ENCODE measurements at regions not wholly inside any gene's neighbourhood (a gene's known extent, or its start where the extent isn't known, plus 50 kb on each side); places are given as distances from the start of the nearest gene placed in this dataset.

DNA sequence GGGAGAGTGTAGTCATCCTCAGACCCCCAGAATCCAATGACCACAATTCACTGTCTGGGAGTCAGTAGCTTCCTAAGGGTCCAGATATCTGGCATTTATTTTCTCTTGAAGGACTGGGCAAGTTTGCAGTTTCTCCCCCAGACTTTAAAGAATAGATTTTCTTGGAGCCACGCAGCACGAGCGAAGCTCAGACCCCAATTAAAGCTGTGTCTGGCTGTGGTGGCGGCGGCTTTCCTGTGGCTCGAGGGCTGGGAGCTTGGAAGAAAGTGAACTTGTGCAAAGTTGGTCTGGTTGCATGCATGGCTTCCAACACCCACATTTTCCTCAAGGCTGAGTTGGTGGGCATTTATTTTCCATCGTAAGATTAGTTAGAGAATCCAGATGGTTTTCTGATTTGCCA lies 105.0 kb downstream of the ACKR3 start:
- no peaks in the 10 kb centered on the region for H3K36me3 ChIP-seq (ENCODE audit: control insufficient read depth, insufficient read depth, low read length)
- H2BK5ac ChIP-seq (ENCODE audit: low read length): no peak overlapping the region
- no peaks in the 10 kb centered on the region for H3K79me1 ChIP-seq (ENCODE audit: low read length)
- H3K27ac ChIP-seq (ENCODE audit: low read depth, low read length): no peak overlapping the region
- no peak overlapping the region for H2BK15ac ChIP-seq (replicated peaks; ENCODE audit: low read depth)
- H4K8ac ChIP-seq (ENCODE audit: low read depth, low read length): no peak overlapping the region
- no peak overlapping the region for H3K18ac ChIP-seq (ENCODE audit: low read length)
- H3K9ac ChIP-seq (ENCODE audit: low read length): no peak overlapping the region
- no peak overlapping the region for H3K4me3 ChIP-seq (ENCODE audit: low read length)
- no CpG with 5 or more reads among the region's 7 CpGs for WGBS (ENCODE audit: extremely low coverage, insufficient coverage, low lambda C conversion rate)
- H2AK5ac ChIP-seq (ENCODE audit: low read length): no peak overlapping the region
- no peaks in the 10 kb centered on the region for H3K79me2 ChIP-seq (ENCODE audit: control insufficient read depth, insufficient read depth, low read length)
- no peak overlapping the region for H2BK120ac ChIP-seq (ENCODE audit: low read depth, low read length)
- H3K27me3 ChIP-seq (ENCODE audit: insufficient read depth, low read length, poor library complexity): no peaks in the 10 kb centered on the region
- no peak for DNase-seq
- H3K4ac ChIP-seq (ENCODE audit: low read depth, low read length): no peak overlapping the region
- no peak overlapping the region for H3K23ac ChIP-seq (ENCODE audit: low read length)
- H4K5ac ChIP-seq (ENCODE audit: low read length): no peak overlapping the region
- no peaks in the 10 kb centered on the region for H3K4me1 ChIP-seq (ENCODE audit: control insufficient read depth, low read depth, low read length)
- H3K4me2 ChIP-seq (ENCODE audit: low read length): no peak overlapping the region
- H3K56ac ChIP-seq (ENCODE audit: low read length): no peak overlapping the region

DNA sequence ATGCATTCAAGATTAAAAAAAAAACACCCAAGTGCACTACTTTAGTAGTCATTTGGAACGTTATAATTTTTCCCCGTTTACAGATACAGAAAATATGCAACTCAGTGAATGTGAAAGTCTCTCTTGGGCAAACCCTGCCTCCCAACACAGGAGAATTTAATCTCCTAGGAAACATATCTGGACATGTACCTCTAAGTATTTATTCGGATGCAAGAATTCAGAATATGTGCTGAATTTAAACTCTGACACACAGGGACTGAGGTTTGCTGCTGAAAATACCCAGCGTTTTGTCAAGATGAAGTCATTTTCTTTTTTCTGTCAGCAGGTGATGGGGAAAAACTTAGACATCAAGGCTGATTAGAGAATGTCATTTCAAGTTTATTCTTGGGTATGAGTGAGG lies 105.4 kb downstream of the ACKR3 start:
- DNase-seq: no peak
- Histone ChIP-seq H4K8ac (ENCODE audit: low read depth, low read length) (no peak overlapping the region), H3K79me1 (ENCODE audit: low read length) (no peaks in the 10 kb centered on the region), H3K18ac (ENCODE audit: low read length) (no peak overlapping the region), H2AK5ac (ENCODE audit: low read length) (no peak overlapping the region), H3K23ac (ENCODE audit: low read length) (no peak overlapping the region), H3K36me3 (ENCODE audit: control insufficient read depth, insufficient read depth, low read length) (no peaks in the 10 kb centered on the region), H3K9ac (ENCODE audit: low read length) (no peak overlapping the region), H2BK15ac (replicated peaks; ENCODE audit: low read depth) (no peak overlapping the region), H3K4me1 (ENCODE audit: control insufficient read depth, low read depth, low read length) (no peaks in the 10 kb centered on the region), H3K4me3 (ENCODE audit: low read length) (no peak overlapping the region), H3K4me2 (ENCODE audit: low read length) (no peak overlapping the region), H3K27me3 (ENCODE audit: insufficient read depth, low read length, poor library complexity) (no peaks in the 10 kb centered on the region), H3K4ac (ENCODE audit: low read depth, low read length) (no peak overlapping the region), H3K79me2 (ENCODE audit: control insufficient read depth, insufficient read depth, low read length) (no peaks in the 10 kb centered on the region), H2BK5ac (ENCODE audit: low read length) (no peak overlapping the region), H2BK120ac (ENCODE audit: low read depth, low read length) (no peak overlapping the region), H3K56ac (ENCODE audit: low read length) (no peak overlapping the region), H3K27ac (ENCODE audit: low read depth, low read length) (no peak overlapping the region), H4K5ac (ENCODE audit: low read length) (no peak overlapping the region)
- no CpG with 5 or more reads among the region's 4 CpGs for WGBS (ENCODE audit: extremely low coverage, insufficient coverage, low lambda C conversion rate)

DNA sequence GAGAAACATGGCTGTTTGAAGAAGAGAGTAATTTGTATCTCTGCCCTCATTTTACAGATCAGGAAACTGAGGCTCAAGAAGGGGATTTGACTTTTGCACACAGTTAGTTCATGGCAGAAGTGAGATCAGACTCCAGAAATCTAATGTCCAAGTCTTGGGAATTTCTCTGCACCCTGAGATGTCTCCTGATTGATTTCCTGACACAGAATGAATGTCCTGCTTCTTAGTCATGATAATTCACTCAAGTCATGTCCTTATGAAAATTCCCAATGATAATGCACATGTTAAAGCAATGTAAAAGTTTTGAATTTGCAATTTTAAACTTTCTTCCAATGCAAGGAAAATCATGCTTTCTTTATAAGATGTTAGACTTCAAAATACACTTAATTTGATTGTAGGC lies 105.9 kb downstream of the ACKR3 start:
- Histone ChIP-seq H3K56ac (ENCODE audit: low read length) (no peak overlapping the region), H3K23ac (ENCODE audit: low read length) (no peak overlapping the region), H2BK120ac (ENCODE audit: low read depth, low read length) (no peak overlapping the region), H4K5ac (ENCODE audit: low read length) (no peak overlapping the region), H3K79me2 (ENCODE audit: control insufficient read depth, insufficient read depth, low read length) (no peaks in the 10 kb centered on the region), H2BK5ac (ENCODE audit: low read length) (no peak overlapping the region), H3K27me3 (ENCODE audit: insufficient read depth, low read length, poor library complexity) (no peaks in the 10 kb centered on the region), H2AK5ac (ENCODE audit: low read length) (no peak overlapping the region), H3K4ac (ENCODE audit: low read depth, low read length) (no peak overlapping the region), H3K79me1 (ENCODE audit: low read length) (no peaks in the 10 kb centered on the region), H3K9ac (ENCODE audit: low read length) (no peak overlapping the region), H3K36me3 (ENCODE audit: control insufficient read depth, insufficient read depth, low read length) (no peaks in the 10 kb centered on the region), H3K4me1 (ENCODE audit: control insufficient read depth, low read depth, low read length) (no peaks in the 10 kb centered on the region), H3K18ac (ENCODE audit: low read length) (no peak overlapping the region), H3K27ac (ENCODE audit: low read depth, low read length) (no peak overlapping the region), H2BK15ac (replicated peaks; ENCODE audit: low read depth) (no peak overlapping the region), H3K4me3 (ENCODE audit: low read length) (no peak overlapping the region), H3K4me2 (ENCODE audit: low read length) (no peak overlapping the region), H4K8ac (ENCODE audit: low read depth, low read length) (no peak overlapping the region)
- DNase-seq: no peak

DNA sequence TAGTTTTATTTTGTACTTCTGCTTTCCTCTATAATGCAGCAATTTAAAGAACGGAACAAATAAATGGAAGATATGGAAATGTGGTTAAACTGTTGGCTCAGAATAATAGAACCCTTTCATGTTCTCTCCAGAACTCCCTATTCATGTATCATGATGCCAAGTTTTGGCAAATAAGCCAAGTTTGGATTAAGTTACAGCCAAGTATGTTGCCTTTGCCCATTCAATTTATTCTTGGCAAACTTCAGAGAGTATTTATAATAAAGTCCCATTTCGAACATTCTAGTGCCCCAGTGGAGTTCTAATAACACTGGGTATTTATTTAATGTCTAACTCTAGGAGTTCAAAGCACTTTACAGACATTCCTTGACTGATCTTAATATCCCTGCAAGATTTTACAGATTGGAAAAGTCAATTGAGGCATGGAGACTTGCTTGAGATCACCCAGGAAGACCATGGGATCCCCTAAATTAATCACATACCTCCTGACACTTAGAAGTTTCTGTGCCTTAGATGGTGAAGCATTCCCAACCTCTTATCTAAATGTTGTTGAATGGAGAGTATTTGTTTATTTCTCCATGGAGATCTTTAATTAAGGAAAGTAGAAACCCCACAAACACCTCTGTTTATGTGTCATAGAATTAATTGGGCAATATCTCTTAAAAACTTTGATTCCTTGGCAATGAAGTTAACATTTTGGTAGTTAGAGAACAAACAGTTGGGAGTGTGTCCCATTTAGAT lies 106.7 kb downstream of the ACKR3 start:
- Histone ChIP-seq H3K27me3 (ENCODE audit: insufficient read depth, low read length, poor library complexity) (no peaks in the 10 kb centered on the region), H3K79me2 (ENCODE audit: control insufficient read depth, insufficient read depth, low read length) (no peaks in the 10 kb centered on the region), H4K8ac (ENCODE audit: low read depth, low read length) (no peak overlapping the region), H3K79me1 (ENCODE audit: low read length) (no peaks in the 10 kb centered on the region), H2BK15ac (replicated peaks; ENCODE audit: low read depth) (no peak overlapping the region), H3K18ac (ENCODE audit: low read length) (no peak overlapping the region), H3K9ac (ENCODE audit: low read length) (no peak overlapping the region), H2AK5ac (ENCODE audit: low read length) (no peak overlapping the region), H2BK5ac (ENCODE audit: low read length) (no peak overlapping the region), H4K5ac (ENCODE audit: low read length) (no peak overlapping the region), H3K4me3 (ENCODE audit: low read length) (no peak overlapping the region), H3K56ac (ENCODE audit: low read length) (no peak overlapping the region), H3K4ac (ENCODE audit: low read depth, low read length) (no peak overlapping the region), H3K36me3 (ENCODE audit: control insufficient read depth, insufficient read depth, low read length) (no peaks in the 10 kb centered on the region), H3K4me1 (ENCODE audit: control insufficient read depth, low read depth, low read length) (no peaks in the 10 kb centered on the region), H3K27ac (ENCODE audit: low read depth, low read length) (no peak overlapping the region), H2BK120ac (ENCODE audit: low read depth, low read length) (no peak overlapping the region), H3K23ac (ENCODE audit: low read length) (no peak overlapping the region), H3K4me2 (ENCODE audit: low read length) (no peak overlapping the region)
- no peak for DNase-seq
- WGBS (ENCODE audit: extremely low coverage, insufficient coverage, low lambda C conversion rate): no CpG with 5 or more reads among the region's 2 CpGs

DNA sequence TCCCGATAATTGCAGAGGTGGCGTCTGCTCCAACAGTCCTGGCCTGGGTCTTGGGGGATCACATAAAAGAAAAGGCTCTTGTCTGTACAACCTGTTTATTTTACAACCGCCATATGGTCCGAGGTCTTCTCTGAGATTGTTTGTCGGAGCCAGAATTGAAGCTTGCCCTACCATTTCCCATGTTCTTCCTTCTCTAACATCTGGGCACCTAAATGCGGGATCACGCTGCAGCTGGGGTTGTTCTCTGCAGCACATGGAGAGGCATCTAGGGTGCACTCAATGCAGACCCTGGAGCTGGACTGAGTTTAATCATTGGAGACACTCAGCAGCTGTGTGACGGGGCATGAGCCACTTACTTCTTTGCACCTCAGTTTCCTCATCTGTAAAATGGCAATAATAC lies 107.7 kb downstream of the ACKR3 start:
- Histone ChIP-seq H3K23ac (ENCODE audit: low read length) (no peak overlapping the region), H2BK15ac (replicated peaks; ENCODE audit: low read depth) (no peak overlapping the region)

DNA sequence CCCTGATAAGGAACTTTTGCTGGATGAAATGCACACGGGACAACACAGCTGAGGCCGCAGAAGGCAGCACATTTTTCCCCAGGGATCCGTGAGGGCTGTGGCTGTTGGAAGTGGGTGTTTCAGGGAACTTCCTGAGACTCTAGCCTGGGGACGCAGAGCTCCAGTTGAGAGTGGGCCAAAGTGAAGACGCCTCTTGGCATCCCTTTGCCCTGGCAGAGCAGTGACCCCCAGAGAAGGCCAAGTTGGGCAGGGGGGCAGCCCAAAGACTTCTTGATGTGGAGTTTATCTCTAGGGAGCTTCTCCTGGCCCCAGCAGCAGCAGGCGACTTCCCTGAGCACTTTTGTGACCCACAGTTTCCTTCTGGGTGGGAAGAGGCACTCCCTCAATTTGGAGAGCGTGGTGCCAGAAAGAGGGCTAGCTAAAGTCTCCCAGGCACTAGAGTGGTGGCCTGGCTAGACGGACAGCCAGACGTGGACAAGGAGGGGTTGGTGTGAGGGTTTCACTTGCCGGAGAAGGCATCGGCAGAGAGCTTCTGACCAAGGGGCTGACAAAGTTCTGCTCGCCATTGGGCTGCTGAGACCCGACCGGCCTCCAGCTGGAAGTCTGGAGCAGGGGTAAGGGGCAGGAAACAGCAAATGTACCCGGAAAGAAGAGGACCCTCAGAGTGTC lies 108.8 kb downstream of the ACKR3 start:
- Histone ChIP-seq H3K4me2 (ENCODE audit: low read length) (no peak overlapping the region), H2AK5ac (ENCODE audit: low read length) (no peak overlapping the region), H3K4me3 (ENCODE audit: low read length) (no peak overlapping the region), H2BK15ac (replicated peaks; ENCODE audit: low read depth) (no peak overlapping the region), H3K9ac (ENCODE audit: low read length) (no peak overlapping the region), H2BK5ac (ENCODE audit: low read length) (no peak overlapping the region), H2BK120ac (ENCODE audit: low read depth, low read length) (no peak overlapping the region), H3K79me1 (ENCODE audit: low read length) (no peaks in the 10 kb centered on the region), H3K27me3 (ENCODE audit: insufficient read depth, low read length, poor library complexity) (no peaks in the 10 kb centered on the region), H4K8ac (ENCODE audit: low read depth, low read length) (no peak overlapping the region), H3K18ac (ENCODE audit: low read length) (no peak overlapping the region), H3K27ac (ENCODE audit: low read depth, low read length) (no peak overlapping the region), H4K5ac (ENCODE audit: low read length) (no peak overlapping the region), H3K4me1 (ENCODE audit: control insufficient read depth, low read depth, low read length) (no peaks in the 10 kb centered on the region), H3K56ac (ENCODE audit: low read length) (no peak overlapping the region), H3K79me2 (ENCODE audit: control insufficient read depth, insufficient read depth, low read length) (no peaks in the 10 kb centered on the region), H3K23ac (ENCODE audit: low read length) (no peak overlapping the region), H3K4ac (ENCODE audit: low read depth, low read length) (no peak overlapping the region), H3K36me3 (ENCODE audit: control insufficient read depth, insufficient read depth, low read length) (no peaks in the 10 kb centered on the region)
- no CpG with 5 or more reads among the region's 15 CpGs for WGBS (ENCODE audit: extremely low coverage, insufficient coverage, low lambda C conversion rate)
- DNase-seq: no peak

More for the DNA sequence above, 107.7 kb downstream of the ACKR3 start:
- Histone ChIP-seq H2BK5ac (ENCODE audit: low read length) (no peak overlapping the region), H3K9ac (ENCODE audit: low read length) (no peak overlapping the region), H3K27me3 (ENCODE audit: insufficient read depth, low read length, poor library complexity) (no peaks in the 10 kb centered on the region), H2AK5ac (ENCODE audit: low read length) (no peak overlapping the region), H2BK120ac (ENCODE audit: low read depth, low read length) (no peak overlapping the region), H3K4me1 (ENCODE audit: control insufficient read depth, low read depth, low read length) (no peaks in the 10 kb centered on the region), H3K56ac (ENCODE audit: low read length) (no peak overlapping the region), H3K4ac (ENCODE audit: low read depth, low read length) (no peak overlapping the region), H4K5ac (ENCODE audit: low read length) (no peak overlapping the region), H3K27ac (ENCODE audit: low read depth, low read length) (no peak overlapping the region), H3K18ac (ENCODE audit: low read length) (no peak overlapping the region), H3K4me2 (ENCODE audit: low read length) (no peak overlapping the region), H3K79me1 (ENCODE audit: low read length) (no peaks in the 10 kb centered on the region), H4K8ac (ENCODE audit: low read depth, low read length) (no peak overlapping the region), H3K79me2 (ENCODE audit: control insufficient read depth, insufficient read depth, low read length) (no peaks in the 10 kb centered on the region), H3K4me3 (ENCODE audit: low read length) (no peak overlapping the region), H3K36me3 (ENCODE audit: control insufficient read depth, insufficient read depth, low read length) (no peaks in the 10 kb centered on the region)
- DNase-seq: no peak
- no CpG with 5 or more reads among the region's 8 CpGs for WGBS (ENCODE audit: extremely low coverage, insufficient coverage, low lambda C conversion rate)

All from mesendoderm (in vitro differentiated cells).